BJ (cell line): ENCODE measurements at regions not wholly inside any gene's neighbourhood (a gene's known extent, or its start where the extent isn't known, plus 50 kb on each side); places are given as distances from the start of the nearest gene placed in this dataset.

Experiments
- CTCF ChIA-PET: fragments of 350-600 bp; formaldehyde crosslinking; extraction: SDS; loops from one replicate; lab custom pipeline; 2021; ENCODE audit warnings: antibody characterized with exemption, inconsistent platforms; lab: Yijun Ruan, JAX
- POLR2A ChIA-PET: fragments of 300-600 bp; sonication (Branson Sonifier 250); formaldehyde crosslinking; extraction: SDS; loops from one replicate; lab custom pipeline; 2021; ENCODE audit warnings: antibody characterized with exemption; lab: Charles Lee
- DNase-seq: peaks from one replicate; pipeline ENCODE4 v3.0.0-alpha.2; 2011; ENCODE audit warnings: low read depth
- H3K27me3 ChIP-seq: 2 replicates; pipeline ENCODE4 v1.6.0; 2011; ENCODE audit warnings: low read length; ENCODE audit not compliant: control insufficient read depth, insufficient read depth
- H3K36me3 ChIP-seq: 2 replicates; pipeline ENCODE4 v1.5.1; 2011; ENCODE audit warnings: low read length; ENCODE audit not compliant: control insufficient read depth, insufficient read depth
- H3K4me3 ChIP-seq: 2 replicates; pipeline ENCODE4 v1.5.1; 2011; ENCODE audit warnings: low read depth, mild to moderate bottlenecking, control low read depth, low read length
- CTCF ChIP-seq: IDR thresholded peaks from 2 replicates; pipeline ENCODE4 v1.5.1; 2011; ENCODE audit warnings: low read depth, mild to moderate bottlenecking, control low read depth, inconsistent platforms, low read length, moderate library complexity; ENCODE audit not compliant: insufficient read depth

- Histone ChIP-seq H3K36me3 (no peaks in the 10 kb centered on the region), H3K4me3 (no peak overlapping the region), H3K27me3 (no peaks in the 10 kb centered on the region)
- ChIA-PET POLR2A (no interaction called here), CTCF (no interaction called here)
- no peak for DNase-seq
- no peak for TF ChIP-seq CTCF
These were observed 74.3 kb downstream of the RGS12 start for GRCh38 chr4:3366893-3367775.

- CTCF ChIA-PET = no interaction called here
- no peak for TF ChIP-seq CTCF
- DNase-seq = no peak
- POLR2A ChIA-PET = no interaction called here
- no peaks in the 10 kb centered on the region for H3K27me3 ChIP-seq
- no peaks in the 10 kb centered on the region for H3K36me3 ChIP-seq
- H3K4me3 ChIP-seq = no peak overlapping the region
These were observed 73.9 kb upstream of the HGFAC start for GRCh38 chr4:3367866-3368265.

- POLR2A ChIA-PET = no interaction called here
These were observed 73.4 kb upstream of the HGFAC start for GRCh38 chr4:3368334-3368733.

GRCh38 chr4:3368841-3369760, 72.7 kb upstream of the HGFAC start:
- ChIA-PET POLR2A (no interaction called here), CTCF (interaction anchor here (1.0 to 2.2 kb wide), 3 partner anchors 15 to 23 kb away, joined by 3 to 10 read pairs (median 3); no protein-coding TSS in a partner anchor)
- DNase-seq = no peak
- Histone ChIP-seq H3K4me3 (peak overlapping the region; percentile 26; the same call in 1 of the 2 replicates), H3K36me3 (no peaks in the 10 kb centered on the region), H3K27me3 (no peaks in the 10 kb centered on the region)
- TF ChIP-seq CTCF = no peak

More at GRCh38 chr4:3368334-3368733, 73.4 kb upstream of the HGFAC start:
- Histone ChIP-seq H3K4me3 (no peak overlapping the region), H3K27me3 (no peaks in the 10 kb centered on the region), H3K36me3 (no peaks in the 10 kb centered on the region)
- TF ChIP-seq CTCF = no peak
- DNase-seq = no peak
- CTCF ChIA-PET = no interaction called here
